ENCODE measurements at regions not wholly inside any gene's neighbourhood (a gene's known extent, or its start where the extent isn't known, plus 50 kb on each side); places are given as distances from the start of the nearest gene placed in this dataset.

DNA sequence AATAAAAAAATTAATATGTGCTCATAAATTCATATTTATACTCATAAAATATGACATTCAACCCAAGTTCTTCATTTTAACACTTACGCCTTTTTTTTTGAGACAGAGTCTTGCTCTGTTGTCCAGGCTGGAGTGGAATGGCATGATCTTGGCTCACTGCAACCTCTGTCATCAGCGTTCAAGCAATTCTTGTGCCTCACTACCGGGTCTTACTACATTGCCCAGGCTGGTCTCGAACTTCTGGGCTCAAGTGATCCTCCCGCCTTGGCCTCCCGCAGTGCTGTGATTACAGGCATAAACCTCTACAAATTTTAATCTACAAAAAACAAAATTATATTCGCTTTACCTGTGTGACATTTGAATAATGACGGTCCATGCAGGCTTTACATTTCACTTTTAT lies 74.1 kb upstream of the SNRPN start:
- no peaks in the 10 kb centered on the region for H3K23me2 ChIP-seq (ENCODE audit: low read depth, low read length)
- no peak overlapping the region for H2BK120ac ChIP-seq (replicated peaks; ENCODE audit: low read depth, low read length)
- DNase-seq (ENCODE audit: low read depth in 1 of 2, low spot score in 2 of 2) (no peak), FAIRE-seq (no peak)
- H2BK20ac ChIP-seq (ENCODE audit: low read length), result no peak overlapping the region
- H3K9ac ChIP-seq (replicated peaks in 1 of 4; ENCODE audit: extremely low read depth in 1 of 4, low read depth in 3 of 4, low read length in 3 of 4), result no peak overlapping the region
- H3K56ac ChIP-seq (replicated peaks; ENCODE audit: insufficient read length, low read depth, low read length), result no peak overlapping the region
- H4K8ac ChIP-seq (ENCODE audit: extremely low read depth, insufficient read depth, low read length), result no peak overlapping the region
- CTCF ChIA-PET (ENCODE audit: partially characterized antibody), result no interaction called here
- no peak overlapping the region for H3K18ac ChIP-seq (ENCODE audit: extremely low read depth, low read length)
- H2AK5ac ChIP-seq (ENCODE audit: low read depth, low read length), result no peak overlapping the region
- H3K23ac ChIP-seq (ENCODE audit: insufficient read length), result no peak overlapping the region
- H3K14ac ChIP-seq (ENCODE audit: insufficient read length), result no peak overlapping the region
- H2BK15ac ChIP-seq (ENCODE audit: low read length), result no peak overlapping the region
- H3K9me3 ChIP-seq (ENCODE audit: insufficient read depth in 2 of 2, low read depth in 1 of 2, low read length in 1 of 2), result peaks cover 0 to 20% of the 10 kb centered on the region in 2 experiments; a peak in 2 of 4 replicates
- no peaks in the 10 kb centered on the region for H3K79me1 ChIP-seq (ENCODE audit: low read depth, low read length)
- no peak overlapping the region for H3K4ac ChIP-seq (replicated peaks; ENCODE audit: insufficient read length, low read depth, low read length)
- H3K79me2 ChIP-seq (ENCODE audit: control insufficient read depth in 1 of 2, insufficient read depth in 2 of 2, low read length in 2 of 2), result no peaks in the 10 kb centered on the region
- no peak overlapping the region for H4K91ac ChIP-seq (replicated peaks; ENCODE audit: insufficient read length, low read length)
- no peak overlapping the region for H2BK5ac ChIP-seq (ENCODE audit: low read depth, low read length)
- no peak overlapping the region for H2AFZ ChIP-seq (ENCODE audit: low read length)
- WGBS, 2 experiments (ENCODE audit: extremely low coverage in 1 of 2, insufficient coverage in 1 of 2, insufficient read length in 1 of 2, insufficient replicate concordance in 2 of 2, low coverage in 1 of 2, low lambda C conversion rate in 2 of 2, missing lambda C conversion rate in 1 of 2), result 95% methylated on average over 8 of the region's 8 CpGs; no CpG with 5 or more reads in 1 of the 2 experiments
- POLR2A ChIA-PET (ENCODE audit: partially characterized antibody), result no interaction called here
- no peaks in the 10 kb centered on the region for H3K36me3 ChIP-seq (ENCODE audit: control insufficient read depth in 2 of 4, insufficient read depth in 4 of 4, low read length in 3 of 4)
- no peak overlapping the region for H4K5ac ChIP-seq (ENCODE audit: insufficient read length, low read depth, low read length)
- H4K20me1 ChIP-seq (replicated peaks in 1 of 2; ENCODE audit: control insufficient read depth in 1 of 2, insufficient read depth in 2 of 2, low read length in 2 of 2), result no peaks in the 10 kb centered on the region
- no peak for TF ChIP-seq RXRA (IDR thresholded peaks at IDR 0.05; ENCODE audit: insufficient read depth, low read depth, low read length)
- TF ChIP-seq ATF3 (IDR thresholded peaks at IDR 0.05; ENCODE audit: insufficient read depth, low read depth, low read length), result no peak
- no peak for TF ChIP-seq ASH2L (IDR thresholded peaks at IDR 0.05; ENCODE audit: low read length)
- no peak for TF ChIP-seq BCL11A (IDR thresholded peaks at IDR 0.05; ENCODE audit: low read depth in 2 of 2, low read length in 2 of 2)
- TF ChIP-seq NRF1 (IDR thresholded peaks at IDR 0.05; ENCODE audit: low read depth, low read length), result no peak
- TF ChIP-seq SIX5 (IDR thresholded peaks at IDR 0.05; ENCODE audit: low read depth, low read length), result no peak
- TF ChIP-seq SIN3A (conservative IDR thresholded peaks at IDR 0.05 in 1 of 2, IDR thresholded peaks at IDR 0.05 in 1 of 2; ENCODE audit: low read depth in 1 of 2, low read length in 2 of 2), result no peak
- H2BK12ac ChIP-seq (ENCODE audit: low read depth, low read length), result no peak overlapping the region
- H3K27ac ChIP-seq (ENCODE audit: low read depth, low read length), result no peak overlapping the region
- peaks cover 0 to 15% (median 4%) of the 10 kb centered on the region in 4 experiments; a peak in 2 of 7 replicates for H3K4me1 ChIP-seq (replicated peaks in 1 of 4; ENCODE audit: control insufficient read depth in 3 of 4, insufficient read depth in 4 of 4, low read length in 3 of 4)
- H3K4me3 ChIP-seq (ENCODE audit: extremely low read depth in 1 of 4, insufficient read depth in 2 of 4, low read depth in 3 of 4, low read length in 4 of 4), result no peak overlapping the region
- H3K27me3 ChIP-seq (replicated peaks in 1 of 4; ENCODE audit: control insufficient read depth in 3 of 4, extremely low read depth in 1 of 4, insufficient read depth in 3 of 4, low read length in 3 of 4), result no peaks in the 10 kb centered on the region
- no peak overlapping the region for H3K4me2 ChIP-seq (ENCODE audit: insufficient read depth in 1 of 2, low read depth in 2 of 2, low read length in 2 of 2)
